ENCODE measurements at regions not wholly inside any gene's neighbourhood (a gene's known extent, or its start where the extent isn't known, plus 50 kb on each side); places are given as distances from the start of the nearest gene placed in this dataset.

DNA sequence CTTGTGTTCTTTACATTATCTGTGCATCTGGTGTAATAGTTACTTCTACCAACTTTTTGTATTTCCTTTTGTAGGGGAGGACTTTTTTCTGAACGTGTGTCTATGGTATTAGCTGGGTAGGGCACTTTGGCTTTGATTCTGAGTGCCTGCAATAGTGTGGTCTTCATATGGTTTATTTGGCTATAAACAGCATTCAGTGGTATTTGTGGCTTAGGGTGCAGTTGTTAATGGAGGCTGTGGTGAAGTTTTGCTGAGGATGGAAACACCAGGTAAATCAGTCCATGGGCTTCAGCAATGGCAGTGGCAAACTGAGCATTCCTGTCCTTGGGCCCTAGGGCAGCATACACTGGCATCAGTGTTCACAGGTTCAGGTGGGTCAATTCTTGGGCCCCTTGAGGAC, 230.6 kb upstream of the CTNNB1 start:
- no peak for DNase-seq

DNA sequence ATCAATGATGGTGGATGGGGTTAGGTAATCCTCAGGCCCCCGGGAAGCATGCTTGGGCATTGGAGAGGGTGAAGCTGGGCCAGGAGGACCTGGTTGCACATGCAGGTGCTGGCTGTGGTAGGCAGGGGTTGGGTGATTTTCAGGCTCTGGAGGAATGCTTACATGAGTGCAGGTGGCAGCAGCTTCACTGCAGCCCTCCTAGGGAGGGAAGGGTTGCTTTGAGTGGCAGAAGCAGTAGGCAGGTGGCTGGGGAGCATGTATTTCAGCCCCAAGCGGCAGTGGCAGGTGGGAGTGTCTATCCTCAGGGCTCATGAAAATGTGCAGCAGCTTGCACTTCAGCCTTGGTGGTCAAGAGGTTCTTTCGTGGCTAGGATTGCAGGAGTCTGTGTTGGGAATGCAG, 230.0 kb upstream of the CTNNB1 start:
- no peak for DNase-seq

DNA sequence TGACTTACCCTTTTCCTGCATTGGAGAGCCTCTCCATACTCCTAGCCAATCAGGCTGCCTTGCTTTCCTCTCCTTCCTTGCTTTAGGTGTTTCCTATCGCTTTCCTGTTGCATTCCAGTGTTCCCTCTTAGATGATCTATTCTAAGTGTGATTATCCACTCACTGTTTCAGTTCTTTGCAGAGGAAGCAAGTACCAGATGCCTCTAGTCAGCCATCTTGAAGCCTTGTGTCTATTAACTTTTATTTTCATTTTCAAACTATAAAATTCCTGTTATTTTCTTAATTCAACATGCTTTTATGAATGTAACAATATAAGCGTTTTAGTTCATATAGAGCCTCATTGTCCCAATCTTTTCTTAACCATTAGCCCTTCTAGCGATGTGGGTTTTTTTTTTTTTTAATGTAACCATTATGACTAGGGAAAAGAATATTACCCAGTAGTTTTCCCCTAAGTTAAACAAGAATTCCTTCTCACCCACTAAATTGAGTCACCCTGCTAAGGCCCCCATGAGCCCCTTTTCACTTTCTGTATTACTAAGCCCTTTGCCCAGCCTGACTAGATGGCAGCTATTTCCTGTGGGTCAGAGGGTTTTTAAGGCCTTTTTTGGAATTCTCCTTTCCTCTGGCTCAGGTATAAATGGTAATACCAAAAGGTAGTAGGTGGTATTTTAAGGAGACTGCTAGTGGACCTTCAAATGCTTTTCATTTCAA, 229.4 kb upstream of the CTNNB1 start:
- DNase-seq, result no peak

DNA sequence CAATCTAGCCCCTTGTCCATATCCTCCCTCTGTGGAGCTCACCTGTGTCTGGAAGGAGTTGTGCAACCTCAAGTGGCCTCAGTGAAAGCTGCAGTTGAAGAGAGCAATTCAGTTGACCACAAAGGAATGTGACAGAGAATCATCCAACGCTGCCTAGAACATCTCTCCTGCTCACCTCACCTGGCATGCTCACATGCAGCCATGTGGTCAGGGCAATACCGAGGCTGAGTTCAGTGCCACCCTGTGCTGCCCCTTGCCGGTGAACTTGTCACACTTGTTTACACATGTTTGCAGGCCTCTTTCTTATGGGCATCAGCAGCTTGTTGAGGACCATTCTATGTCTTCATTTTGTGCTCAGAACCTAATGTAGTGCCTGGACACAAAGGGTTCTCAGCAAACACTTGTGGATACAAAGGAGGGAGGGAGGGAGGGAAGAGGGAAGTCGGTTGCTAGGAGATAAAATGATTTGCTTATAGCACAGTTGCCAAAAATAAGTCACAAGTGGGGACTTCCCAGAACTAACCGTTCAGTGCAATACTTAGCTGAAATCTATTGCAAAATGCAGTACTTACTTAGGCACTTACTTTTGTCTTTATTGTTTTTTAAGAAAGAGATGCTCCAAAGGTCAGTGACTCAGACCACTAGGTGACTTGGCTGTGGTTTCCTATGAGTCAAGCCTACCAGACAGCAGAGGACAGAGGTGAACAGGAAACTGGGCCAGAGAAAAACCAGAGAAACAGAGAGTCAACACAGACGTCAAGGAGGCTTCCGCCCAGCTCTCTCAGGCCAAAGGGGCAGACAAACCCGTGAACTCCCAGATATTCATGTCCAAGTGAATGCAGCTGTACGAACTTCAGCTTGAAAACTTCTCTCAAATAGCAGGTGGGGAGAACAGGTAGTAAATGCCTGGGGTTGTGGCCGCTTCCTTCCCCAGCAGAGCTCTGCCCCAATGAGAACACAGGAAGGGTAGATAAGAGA, 227.8 kb upstream of the CTNNB1 start:
- peak; percentile 99 for DNase-seq

DNA sequence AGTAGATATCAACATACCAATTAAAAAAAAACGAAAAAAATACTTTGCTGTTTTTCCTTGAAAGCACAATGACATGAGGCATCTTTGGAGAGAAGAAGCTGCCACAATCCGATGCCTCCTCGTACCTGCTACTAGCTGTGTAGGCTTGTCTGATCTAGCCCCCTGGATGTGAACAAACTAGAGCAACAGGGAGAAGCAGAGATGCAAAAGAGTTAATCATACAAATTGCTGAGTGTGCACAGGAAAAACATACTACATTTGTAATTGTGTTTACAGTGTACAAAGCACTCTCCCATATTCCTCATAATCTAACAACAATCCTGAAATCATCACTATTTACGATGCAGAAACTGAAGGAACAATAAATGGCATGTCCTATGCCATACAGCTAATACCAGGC, 227.0 kb upstream of the CTNNB1 start:
- no peak for DNase-seq

DNA sequence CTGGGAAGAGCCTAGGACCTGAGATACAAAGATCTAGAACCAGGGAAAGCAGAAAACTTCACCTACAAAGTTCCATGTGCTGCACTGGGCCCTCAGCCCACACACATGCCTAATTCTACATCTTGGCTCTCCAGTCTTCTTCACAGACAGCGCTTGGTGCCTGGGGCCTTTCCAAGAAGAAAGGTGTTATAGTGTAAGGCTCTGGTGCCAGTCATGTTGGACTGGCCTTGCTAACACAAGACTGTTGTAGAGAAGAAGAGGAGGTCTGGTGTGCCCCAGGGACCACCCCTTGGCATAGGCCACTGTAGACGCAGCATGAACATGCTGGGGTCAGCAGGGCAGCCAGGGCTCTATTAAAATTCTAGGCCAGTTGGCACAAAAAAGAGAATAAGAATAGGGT, 226.2 kb upstream of the CTNNB1 start:
- no peak for DNase-seq

DNA sequence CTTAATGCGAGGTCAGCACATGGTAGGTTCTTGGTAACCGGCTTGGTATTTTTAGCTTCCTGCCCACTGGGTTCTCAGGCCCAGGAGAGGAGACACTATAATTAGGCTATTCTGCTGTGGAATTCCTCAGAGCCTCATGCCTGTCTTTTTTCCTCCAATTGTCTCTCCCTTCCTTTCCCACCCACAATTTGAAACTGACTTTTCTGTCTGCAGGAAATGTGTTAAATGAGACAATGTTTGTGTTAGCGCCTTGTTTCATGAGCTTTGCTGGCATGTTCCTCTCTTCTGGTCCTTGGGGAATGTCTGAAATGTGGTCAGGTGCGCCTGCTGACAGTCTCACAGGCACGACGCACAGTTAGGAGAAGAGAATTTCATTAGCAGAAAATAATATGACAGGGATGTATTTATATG, 223.6 kb upstream of the CTNNB1 start:
- DNase-seq, result no peak

DNA sequence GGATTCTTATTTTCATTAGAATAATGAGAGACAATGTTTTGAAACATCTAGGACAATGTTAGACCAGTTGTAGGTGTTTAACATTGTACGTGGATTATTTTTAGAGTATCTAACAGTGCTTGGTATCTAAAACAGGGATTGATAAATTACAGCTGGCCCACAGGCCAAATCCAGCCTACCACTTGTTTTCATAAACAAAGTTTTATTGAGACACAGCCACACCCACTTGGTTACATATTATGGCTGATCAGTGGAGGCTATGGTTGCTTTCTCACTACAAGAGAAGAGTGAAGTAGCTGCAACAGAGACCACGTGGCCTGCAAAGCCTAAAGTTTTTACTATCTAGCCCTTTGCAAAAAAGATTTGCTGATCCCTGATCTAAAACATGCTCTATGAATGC, 223.1 kb upstream of the CTNNB1 start:
- no peak for DNase-seq

DNA sequence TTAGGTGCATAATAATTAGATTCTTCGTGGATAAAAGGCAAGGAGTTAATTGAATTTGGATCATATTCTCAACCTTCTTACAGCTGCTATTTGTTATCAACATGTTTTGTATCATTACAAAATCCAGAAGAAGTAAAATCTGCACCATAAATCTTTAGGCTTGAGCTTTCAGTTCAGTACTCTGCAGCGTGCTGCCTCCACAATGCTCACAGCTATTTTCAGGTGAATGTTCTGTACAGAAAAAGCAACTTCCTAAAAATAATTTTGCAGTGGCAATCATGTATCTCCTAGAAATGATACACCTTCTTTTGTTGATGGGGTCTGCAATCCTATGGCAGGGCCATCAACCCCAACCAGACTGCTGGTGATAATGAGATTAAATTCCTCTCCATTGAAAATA, 220.9 kb upstream of the CTNNB1 start:
- DNase-seq, result no peak

DNA sequence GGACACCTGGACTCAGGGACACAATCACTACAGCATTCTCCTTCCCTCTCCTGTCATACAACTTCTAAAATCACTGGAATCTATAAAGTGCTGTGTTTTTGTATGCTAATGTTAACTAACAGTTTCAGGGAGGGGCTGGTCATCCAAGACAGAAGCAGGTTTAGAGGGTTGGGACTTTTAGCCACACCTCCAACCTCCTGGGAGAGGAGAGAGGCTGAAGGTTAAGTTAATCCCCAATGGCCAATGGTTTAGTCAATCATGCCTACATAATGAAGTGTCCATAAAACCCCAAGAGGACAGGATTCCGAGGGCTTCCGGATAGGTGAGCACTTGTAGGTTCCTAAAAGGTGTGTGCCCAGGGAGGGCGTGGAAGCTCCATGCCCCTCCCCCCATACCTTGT, 219.3 kb upstream of the CTNNB1 start:
- DNase-seq, result no peak

DNA sequence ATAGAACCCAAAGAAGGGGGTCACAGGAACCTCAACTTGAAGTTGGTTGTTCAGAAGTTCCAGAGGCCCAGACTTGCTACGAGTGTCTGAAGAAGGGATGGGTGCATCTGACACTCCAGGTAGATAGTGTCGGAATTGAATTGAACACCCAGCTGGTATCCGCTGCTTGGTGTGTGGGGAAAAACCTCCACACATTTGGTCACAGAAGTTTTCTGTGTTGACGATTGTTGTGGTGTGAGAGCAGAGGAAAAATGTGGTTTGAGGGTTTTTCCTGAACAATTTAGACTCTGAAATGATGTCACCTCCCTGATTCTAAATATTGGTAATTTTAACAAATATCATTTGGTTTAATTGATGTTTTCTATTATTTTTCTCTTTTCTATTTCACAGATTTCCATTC, 218.8 kb upstream of the CTNNB1 start:
- DNase-seq, result no peak

DNA sequence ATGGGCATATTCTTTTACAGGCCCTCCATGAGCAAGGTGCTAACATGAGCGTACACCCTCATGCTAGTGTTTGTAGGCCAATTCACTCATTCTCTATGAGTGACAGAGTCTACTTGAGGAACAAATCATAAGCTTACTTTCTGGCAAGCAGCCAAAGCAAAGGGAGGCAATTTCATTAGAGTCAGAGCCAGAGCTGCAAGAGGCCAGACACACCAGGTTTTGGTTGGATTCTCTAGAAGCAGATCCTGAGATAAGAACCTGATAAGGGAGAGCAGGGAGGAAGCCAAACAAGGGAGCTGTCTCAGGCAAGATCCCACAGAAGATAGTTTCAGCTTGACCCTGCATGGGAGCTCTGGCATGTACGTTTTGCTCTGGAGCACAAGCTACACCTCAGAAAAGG, 214.1 kb upstream of the CTNNB1 start:
- DNase-seq, result no peak

DNA sequence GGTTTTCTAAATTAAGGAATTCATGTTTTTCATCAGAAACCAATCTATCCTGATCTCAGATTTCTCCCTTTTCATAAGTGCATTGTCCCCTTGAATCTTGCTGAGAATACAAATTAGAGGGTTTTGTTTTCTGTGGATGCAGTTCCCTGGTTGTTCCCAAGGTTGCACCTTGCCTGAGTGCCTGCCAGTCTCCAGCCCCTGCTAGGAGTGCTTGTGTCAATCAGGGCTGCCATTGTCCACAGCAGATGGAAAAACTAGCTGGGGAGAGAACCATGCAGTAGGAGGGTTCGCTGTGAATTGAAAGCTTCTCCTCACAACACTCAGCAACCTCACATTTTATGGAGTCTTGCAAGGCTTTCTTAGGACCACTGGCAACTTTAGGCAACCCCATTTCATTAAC, 210.8 kb upstream of the CTNNB1 start:
- DNase-seq, result no peak

DNA sequence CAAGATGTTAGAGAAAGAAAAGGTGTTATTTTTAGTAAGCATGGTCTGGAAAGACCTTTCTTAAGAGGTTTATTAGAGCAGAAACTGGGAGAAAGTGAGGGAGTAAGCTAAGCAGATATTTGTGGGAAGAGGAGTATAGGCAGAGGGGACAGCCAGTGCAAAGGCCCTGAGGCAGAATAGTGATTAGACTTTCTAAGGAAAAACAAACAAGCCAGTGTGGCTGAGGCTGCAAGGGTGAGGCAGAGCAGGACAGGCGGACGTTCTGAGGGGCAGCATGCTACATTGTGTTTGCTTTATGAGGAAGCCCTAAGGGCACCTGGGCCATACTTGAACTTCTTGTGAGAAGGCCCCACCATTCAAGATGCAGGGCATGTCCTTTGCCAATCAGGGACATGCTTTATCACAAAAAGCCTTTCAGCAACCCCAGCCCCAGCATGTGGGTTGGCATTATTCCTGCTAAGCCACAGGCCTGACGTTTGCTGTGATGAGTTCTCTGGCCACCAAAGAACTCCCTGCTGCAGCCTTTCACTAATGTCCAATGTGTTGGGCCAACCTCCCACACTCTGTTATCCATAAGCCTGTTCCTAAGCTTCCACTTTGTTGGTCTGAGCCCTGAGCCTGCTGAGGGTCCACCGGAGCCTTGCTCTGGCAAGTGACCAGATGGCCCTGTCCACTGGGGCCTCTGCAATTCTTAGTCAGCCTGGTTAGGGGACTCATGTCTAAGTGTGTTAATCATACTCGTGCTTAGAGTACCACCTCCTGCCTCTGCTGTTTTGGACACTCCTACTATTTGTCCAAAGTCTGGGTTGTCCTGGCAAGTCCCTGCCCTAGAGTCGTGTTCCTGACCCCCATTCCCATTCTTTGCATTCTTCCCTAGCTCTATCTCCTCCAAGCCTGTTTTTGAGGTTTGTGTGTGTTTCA, 209.9 kb upstream of the CTNNB1 start:
- no peak for DNase-seq

DNA sequence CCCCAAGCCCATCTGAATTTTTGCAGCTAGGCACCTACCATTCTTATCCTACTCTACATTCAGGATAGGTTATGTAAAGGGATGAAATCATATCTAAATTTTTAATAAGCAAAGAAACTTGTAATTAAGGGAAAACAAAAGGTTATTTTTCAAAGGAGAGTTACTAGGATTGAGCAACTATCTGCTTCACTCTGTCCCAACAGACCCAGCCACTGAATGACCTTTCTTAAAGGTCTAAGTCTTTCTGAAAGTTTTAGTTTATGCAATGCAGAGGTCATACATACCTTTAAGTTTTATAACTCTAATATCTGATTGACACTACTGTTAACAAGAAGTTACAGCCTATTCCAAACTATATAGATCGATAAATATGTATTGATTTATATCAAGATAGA, 209.2 kb upstream of the CTNNB1 start:
- no peak for DNase-seq

DNA sequence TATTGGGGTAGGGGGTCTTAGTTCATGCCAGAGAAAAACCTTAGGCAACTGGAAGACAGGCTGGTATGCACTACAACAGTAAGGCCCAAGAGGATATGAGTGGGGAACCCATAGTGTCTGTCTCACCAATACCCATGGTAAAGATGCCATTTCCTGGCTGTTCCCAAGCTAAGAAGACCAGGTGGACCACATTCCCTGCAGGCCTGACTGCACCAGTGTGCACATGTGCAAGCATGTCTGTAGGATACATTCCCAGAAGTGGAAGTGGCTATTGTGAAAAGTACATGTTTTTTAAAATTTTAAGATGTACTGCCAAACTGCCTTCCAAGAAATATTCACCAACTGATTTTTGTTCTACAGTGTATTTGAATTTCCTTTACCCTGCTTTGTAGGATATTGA, 207.3 kb upstream of the CTNNB1 start:
- no peak for DNase-seq

DNA sequence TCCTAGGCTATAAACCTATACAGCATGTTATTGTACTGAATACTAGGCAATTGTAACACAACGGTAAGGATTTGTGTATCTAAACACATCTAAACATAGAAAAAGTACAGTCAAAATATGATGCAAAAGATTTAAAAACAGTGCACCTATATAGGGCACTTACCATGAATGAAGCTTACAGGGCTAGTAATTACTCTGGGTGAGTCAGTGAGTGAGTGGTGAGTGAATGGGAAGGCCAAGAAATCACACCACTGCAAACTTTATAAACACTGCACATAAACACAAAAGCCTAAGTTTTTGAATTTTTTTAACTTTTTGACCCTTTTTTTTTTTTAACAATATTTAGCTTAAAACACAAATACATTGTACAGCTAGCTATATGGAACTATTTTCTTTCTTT, 204.7 kb upstream of the CTNNB1 start:
- peak; percentile 4 for DNase-seq

DNA sequence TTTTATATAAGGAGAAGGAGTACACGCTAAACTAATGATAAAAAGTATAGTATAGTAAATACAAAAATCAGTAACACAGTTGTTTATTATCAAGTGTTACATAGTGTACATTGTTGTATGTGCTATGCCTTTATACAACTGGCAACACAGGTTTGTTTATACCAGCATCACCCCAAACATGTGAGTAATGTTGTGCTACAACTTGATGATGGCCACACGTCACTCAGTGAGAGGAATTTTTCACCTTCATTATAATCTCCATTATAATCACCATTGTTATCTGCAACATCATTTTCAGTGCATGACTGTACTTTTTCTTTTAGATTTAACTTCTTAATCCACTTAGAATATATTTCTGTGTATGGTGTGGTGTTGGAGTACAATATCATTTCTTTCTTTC, 204.0 kb upstream of the CTNNB1 start:
- no peak for DNase-seq

DNA sequence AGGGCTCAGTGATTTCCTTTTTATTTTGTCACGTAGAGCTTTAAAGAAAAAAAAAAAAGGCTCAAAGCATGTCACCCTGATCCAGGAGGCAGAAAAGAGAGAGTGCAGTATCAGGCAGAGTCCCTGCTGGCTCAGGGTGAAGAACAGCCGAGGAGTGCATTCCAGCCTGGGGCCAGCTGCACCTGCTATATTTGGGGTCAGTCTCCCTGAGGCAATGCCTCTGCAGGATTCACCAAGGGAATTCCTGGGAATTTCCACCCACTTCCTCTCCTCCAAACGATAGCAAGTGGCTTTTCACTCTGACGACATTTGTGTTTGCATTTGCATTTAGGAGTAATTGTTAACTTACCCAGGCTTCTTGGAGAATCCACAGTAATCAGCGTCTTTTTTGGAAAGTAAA, 202.9 kb upstream of the CTNNB1 start:
- DNase-seq, result no peak

DNA sequence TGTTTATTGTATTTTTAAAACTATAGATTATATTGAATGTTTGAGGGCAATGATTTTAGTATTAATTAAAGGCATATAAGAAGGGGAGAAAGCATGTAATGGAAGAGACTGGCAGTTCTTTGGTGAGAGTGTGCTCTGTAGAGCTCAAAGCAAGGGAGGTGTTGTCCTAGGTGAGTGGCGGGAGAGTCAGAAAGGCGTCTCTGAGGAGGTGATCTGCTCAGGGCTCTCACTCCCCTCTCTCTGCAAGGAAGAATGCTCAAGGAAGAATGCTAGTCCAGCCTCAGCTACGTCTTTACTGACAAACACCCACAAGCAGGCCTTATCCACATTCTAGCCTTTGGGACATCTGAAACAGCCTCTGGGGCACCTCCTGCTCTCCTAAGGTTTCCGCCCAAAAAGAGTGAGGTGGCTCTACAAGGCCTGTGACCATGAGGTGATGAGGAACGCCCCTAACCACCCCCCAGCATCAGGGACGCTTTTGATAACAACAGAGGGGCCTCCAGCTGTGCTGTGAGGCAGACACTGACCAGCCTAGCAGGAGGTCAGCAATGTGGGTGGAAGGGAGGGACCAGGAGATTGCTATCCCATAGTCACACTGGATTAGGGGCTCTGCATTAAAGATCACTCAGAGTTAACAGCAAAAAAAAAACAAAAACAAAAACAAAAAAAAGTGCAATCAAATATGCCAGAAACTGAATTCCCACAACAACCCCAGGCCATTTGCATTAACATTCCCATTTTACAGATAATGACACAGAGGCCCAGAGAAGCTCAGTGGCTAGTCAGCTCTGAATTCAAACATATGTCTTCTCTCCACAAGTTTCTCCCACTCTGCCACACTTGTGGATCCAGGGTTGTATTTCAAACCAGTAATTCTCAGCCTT, 202.2 kb upstream of the CTNNB1 start:
- no peak for DNase-seq

DNA sequence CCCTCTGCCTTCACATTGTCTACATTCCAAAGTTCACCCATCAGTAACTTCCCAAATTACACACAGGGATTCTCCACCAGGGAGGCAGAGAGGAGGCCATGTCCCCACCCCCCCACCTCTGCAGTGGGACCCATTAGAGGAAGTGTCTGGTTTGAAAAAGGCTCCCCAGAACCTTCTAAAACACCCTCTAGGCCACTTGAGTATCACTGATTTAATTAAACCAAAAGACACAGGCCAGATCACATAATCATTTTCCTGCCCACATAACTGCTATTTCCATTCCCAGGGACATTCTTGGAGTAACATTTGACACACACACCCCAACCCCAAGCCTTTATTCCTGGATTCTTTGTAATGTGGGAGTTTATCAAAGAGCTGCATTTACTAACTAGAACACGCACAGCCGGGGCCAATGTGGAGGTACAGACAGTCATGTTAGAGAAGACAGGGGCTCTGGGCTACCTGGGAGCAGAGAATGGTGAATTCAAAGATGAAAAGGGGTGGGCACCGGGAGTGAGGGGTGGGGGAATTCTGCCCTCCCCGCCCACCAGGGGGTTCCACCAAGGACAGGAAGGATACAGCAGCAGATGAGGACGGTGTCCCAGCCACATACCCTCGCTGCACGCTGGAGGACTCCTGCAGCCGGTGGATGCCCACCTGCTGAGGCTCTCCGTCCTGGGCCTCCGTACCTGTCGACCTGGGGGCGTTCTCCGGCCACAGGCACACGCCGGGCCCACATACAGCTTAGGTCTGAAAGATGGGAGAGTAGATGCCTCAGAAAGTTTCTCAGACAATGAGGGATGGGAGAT, 201.4 kb upstream of the CTNNB1 start:
- peak; percentile 73 for DNase-seq
